BJ (cell line): ENCODE measurements at regions not wholly inside any gene's neighbourhood (a gene's known extent, or its start where the extent isn't known, plus 50 kb on each side); places are given as distances from the start of the nearest gene placed in this dataset.

ENCODE experiments used
- CTCF ChIA-PET: fragments of 350-600 bp; formaldehyde crosslinking; extraction: SDS; loops from one replicate; lab custom pipeline; 2021; ENCODE audit warnings: antibody characterized with exemption, inconsistent platforms; lab: Yijun Ruan, JAX
- POLR2A ChIA-PET: fragments of 300-600 bp; sonication (Branson Sonifier 250); formaldehyde crosslinking; extraction: SDS; loops from one replicate; lab custom pipeline; 2021; ENCODE audit warnings: antibody characterized with exemption; lab: Charles Lee
- DNase-seq: peaks from one replicate; pipeline ENCODE4 v3.0.0-alpha.2; 2011; ENCODE audit warnings: low read depth
- H3K27me3 ChIP-seq: 2 replicates; pipeline ENCODE4 v1.6.0; 2011; ENCODE audit warnings: low read length; ENCODE audit not compliant: control insufficient read depth, insufficient read depth
- H3K36me3 ChIP-seq: 2 replicates; pipeline ENCODE4 v1.5.1; 2011; ENCODE audit warnings: low read length; ENCODE audit not compliant: control insufficient read depth, insufficient read depth
- H3K4me3 ChIP-seq: 2 replicates; pipeline ENCODE4 v1.5.1; 2011; ENCODE audit warnings: low read depth, mild to moderate bottlenecking, control low read depth, low read length
- CTCF ChIP-seq: IDR thresholded peaks from 2 replicates; pipeline ENCODE4 v1.5.1; 2011; ENCODE audit warnings: low read depth, mild to moderate bottlenecking, control low read depth, inconsistent platforms, low read length, moderate library complexity; ENCODE audit not compliant: insufficient read depth

GRCh38 chr14:37988472-37988871, 219.2 kb upstream of the SSTR1 start:
- Histone ChIP-seq H3K27me3 (no peaks in the 10 kb centered on the region), H3K4me3 (no peak overlapping the region), H3K36me3 (no peaks in the 10 kb centered on the region)
- ChIA-PET CTCF (interaction anchor here (0.7 to 1.0 kb wide), 2 partner anchors 208 to 608 kb away, joined by 3 read pairs; no protein-coding TSS in a partner anchor), POLR2A (no interaction called here)
- no peak for TF ChIP-seq CTCF
- DNase-seq, result no peak

GRCh38 chr14:37991027-37991426, 216.7 kb upstream of the SSTR1 start:
- ChIA-PET POLR2A (no interaction called here), CTCF (interaction anchor here (0.8 kb wide), 1 partner anchor 9 kb away, joined by 3 read pairs; no protein-coding TSS in a partner anchor)
- no peak overlapping the region for H3K4me3 ChIP-seq
- DNase-seq, result no peak
- no peak for TF ChIP-seq CTCF
- H3K27me3 ChIP-seq, result no peaks in the 10 kb centered on the region
- H3K36me3 ChIP-seq, result no peaks in the 10 kb centered on the region

- ChIA-PET POLR2A (no interaction called here), CTCF (interaction anchor here (1.2 kb wide), 1 partner anchor 30 kb away, joined by 3 read pairs; no protein-coding TSS in a partner anchor)
- no peak for TF ChIP-seq CTCF
- no peak overlapping the region for H3K4me3 ChIP-seq
- no peak for DNase-seq
- H3K36me3 ChIP-seq, result no peaks in the 10 kb centered on the region
- H3K27me3 ChIP-seq, result no peaks in the 10 kb centered on the region
Observed at GRCh38 chr14:37992499-37992898, 215.2 kb upstream of the SSTR1 start.

- POLR2A ChIA-PET, result no interaction called here
- no peak overlapping the region for H3K4me3 ChIP-seq
- DNase-seq, result no peak
- CTCF ChIA-PET, result no interaction called here
- no peaks in the 10 kb centered on the region for H3K36me3 ChIP-seq
- TF ChIP-seq CTCF, result no peak
- H3K27me3 ChIP-seq, result no peaks in the 10 kb centered on the region
Observed at GRCh38 chr14:37994846-37995372, 212.8 kb upstream of the SSTR1 start.

GRCh38 chr14:37997017-37997416, 210.7 kb upstream of the SSTR1 start:
- POLR2A ChIA-PET, result no interaction called here
- Histone ChIP-seq H3K4me3 (no peak overlapping the region), H3K27me3 (no peaks in the 10 kb centered on the region), H3K36me3 (no peaks in the 10 kb centered on the region)
- DNase-seq, result no peak
- CTCF ChIA-PET, result interaction anchor here (1.5 kb wide), 1 partner anchor 11 kb away, joined by 5 read pairs; no protein-coding TSS in a partner anchor
- TF ChIP-seq CTCF, result no peak
